Activated CD4-positive, alpha-beta T cell treated with anti-CD3 and anti-CD28 coated beads for 24 hours (primary cell): ENCODE measurements at regions not wholly inside any gene's neighbourhood (a gene's known extent, or its start where the extent isn't known, plus 50 kb on each side); places are given as distances from the start of the nearest gene placed in this dataset.

Experiments used
- DNase-seq, 2 donors: peaks; one replicate each; pipeline ENCODE4 v3.0.0-alpha.2; 2020; ENCODE audit warnings: low read depth in 2 of 2

DNA sequence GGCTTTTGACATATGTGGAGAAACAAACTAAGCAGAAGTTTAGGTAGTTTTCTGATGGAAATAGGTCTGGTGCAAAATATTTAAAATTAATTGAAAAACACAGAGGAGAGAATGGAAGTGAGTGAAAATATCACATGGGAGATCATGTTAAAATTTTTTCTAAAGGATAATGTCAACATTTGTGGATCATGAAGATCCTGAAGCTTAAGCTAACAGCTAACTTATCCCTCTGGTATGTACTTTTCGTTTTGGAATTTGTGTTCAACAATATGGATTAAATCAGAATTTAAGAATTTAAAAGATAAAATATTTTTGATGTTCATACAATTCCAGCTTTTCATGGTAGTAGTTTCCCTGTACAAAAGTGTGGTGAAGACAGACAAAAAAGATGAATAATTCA lies 572.8 kb upstream of the FAM241A start:
- DNase-seq: no peak

- DNase-seq: no peak
These were observed 571.9 kb upstream of the FAM241A start for GRCh38 chr4:111573386-111573785.

DNA sequence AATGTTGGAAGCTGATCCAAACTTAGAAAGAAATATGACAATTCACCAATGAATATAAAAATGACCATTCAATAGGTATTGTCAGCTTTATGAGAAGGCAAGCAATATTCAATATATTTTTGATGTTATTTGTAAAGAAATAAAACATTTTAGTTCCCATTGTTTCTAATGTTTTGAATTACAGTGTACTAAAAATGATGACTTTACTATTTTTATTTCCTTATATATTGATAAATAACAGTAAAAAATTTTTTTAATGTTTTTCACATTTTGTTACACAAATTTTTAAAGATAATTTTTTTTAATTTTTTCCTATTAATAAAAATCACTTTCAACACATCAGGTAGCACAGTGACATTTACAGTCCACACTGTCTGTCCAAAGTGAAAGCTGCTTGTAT lies 565.5 kb upstream of the FAM241A start:
- no peak for DNase-seq

DNA sequence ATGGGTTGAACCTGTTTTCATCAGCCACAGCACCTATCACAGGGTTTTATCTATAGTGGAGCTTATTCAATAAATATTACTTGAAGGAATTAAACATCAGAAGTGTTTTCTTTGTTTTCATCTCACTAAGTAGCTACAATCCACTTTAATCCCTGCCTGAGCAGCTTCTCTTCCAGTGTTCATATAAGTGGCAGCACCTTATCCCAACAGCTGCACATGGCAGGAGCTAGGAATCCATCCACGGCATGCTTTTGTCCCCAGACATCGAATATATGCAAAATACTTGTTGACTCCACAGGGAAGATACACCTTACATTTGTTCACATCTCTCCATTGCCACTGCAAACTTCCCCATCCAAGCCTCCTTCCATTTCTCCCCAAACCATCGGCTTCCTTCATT lies 549.8 kb upstream of the FAM241A start:
- no peak for DNase-seq

- DNase-seq: no peak
These were observed 548.8 kb upstream of the FAM241A start for GRCh38 chr4:111596491-111596890.

- no peak for DNase-seq
These were observed 543.6 kb upstream of the FAM241A start for GRCh38 chr4:111601671-111602070.

DNA sequence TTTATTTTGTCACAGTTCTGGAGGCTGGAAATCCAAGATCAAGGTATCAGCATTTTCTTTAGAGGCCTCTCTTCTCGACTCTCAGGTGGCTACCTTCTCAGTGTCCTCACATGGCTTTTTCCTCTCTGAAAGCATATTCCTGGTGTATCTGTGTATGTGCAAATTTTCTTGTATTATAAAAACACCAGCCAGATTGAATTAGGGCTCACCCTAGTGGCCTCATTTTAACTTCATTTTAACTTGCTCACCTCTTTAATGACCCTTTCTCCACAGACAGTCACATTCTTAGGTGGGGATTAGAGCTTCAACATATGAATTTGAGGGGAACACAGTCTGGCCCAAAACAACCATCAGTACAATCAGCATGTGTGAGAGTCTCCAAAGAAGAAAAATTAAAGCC lies 542.4 kb upstream of the FAM241A start:
- no peak for DNase-seq

GRCh38 chr4:111605111-111605510 lies 540.1 kb upstream of the FAM241A start:
- DNase-seq: no peak

DNA sequence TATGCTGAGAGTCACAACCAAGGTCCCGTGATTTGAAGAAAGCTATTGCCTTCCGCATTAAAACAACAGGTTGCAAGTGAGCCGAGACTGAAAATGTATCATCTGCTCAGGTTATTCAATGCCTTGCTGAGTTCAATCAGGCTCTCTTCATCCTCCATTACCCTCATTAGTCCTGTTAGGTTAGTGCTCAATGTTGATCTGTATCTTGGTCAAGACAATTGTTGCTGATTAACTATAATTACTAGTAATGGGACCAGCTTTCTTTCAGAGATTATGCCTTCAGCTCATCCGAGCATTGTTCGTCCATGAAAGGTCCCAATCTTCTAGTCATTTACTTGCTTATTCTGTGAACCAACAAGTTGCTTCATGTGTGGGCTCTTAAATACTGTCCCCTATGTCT lies 534.6 kb upstream of the FAM241A start:
- DNase-seq: no peak

GRCh38 chr4:111618908-111619307 lies 526.3 kb upstream of the FAM241A start:
- no peak for DNase-seq

DNA sequence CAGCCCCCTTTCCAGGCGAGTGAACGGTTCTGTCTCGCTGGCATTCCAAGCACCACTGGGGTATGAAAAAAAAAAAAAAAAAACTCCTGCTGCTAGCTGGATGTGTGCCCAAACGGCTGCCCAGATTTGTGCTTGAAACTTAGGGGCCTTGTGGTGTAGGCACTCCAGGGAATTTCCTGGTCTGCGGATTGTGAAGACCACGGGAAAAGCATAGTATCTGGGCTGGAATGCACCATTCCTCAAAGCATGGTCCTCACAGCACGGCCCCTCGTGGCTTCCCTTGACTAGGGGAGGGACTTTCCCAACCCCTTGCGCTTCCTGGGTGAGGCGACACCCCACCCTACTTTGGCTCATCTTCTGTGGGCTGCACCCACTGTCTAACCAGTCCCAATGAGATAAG lies 516.8 kb upstream of the FAM241A start:
- DNase-seq: no peak

- DNase-seq: no peak
These were observed 514.5 kb upstream of the FAM241A start for GRCh38 chr4:111630705-111631104.

DNA sequence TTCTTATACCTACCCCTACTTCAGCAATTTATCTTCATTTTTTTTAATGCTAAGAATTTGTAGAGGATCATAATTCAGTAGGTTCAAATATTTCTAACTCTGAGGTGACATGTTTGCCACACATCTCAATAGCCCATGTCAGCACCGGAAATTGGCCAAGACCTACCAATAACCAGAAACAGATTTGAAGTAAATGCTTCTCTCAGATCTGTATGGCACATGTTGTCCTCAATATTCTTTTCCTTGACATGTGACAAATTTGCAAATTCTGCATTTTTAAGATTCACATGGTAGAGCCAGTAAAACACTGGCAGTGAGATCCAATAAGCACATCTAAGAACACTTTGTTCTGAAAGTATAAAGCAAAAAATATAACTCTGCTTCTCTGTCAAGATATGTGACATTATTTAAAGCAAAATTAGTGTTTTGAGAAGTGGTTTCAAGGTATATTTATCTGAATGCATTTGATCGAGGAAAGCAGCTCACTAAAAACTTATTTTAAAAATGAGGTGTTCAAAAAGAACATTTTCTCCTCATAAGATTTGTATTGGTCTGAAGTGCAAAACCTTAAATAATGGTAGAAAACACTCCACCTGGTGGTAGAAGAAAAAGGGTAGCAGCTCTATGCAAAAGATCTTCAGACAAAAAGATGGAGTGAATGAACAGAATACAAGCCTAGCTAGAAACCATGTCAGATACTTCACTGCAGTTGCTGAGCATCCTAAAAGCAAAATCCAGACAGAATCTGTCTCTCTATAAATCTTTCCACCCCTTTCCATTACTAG lies 513.8 kb upstream of the FAM241A start:
- DNase-seq: no peak

GRCh38 chr4:111632641-111633151 lies 512.6 kb upstream of the FAM241A start:
- no peak for DNase-seq

GRCh38 chr4:111633663-111634266 lies 511.5 kb upstream of the FAM241A start:
- DNase-seq: no peak

DNA sequence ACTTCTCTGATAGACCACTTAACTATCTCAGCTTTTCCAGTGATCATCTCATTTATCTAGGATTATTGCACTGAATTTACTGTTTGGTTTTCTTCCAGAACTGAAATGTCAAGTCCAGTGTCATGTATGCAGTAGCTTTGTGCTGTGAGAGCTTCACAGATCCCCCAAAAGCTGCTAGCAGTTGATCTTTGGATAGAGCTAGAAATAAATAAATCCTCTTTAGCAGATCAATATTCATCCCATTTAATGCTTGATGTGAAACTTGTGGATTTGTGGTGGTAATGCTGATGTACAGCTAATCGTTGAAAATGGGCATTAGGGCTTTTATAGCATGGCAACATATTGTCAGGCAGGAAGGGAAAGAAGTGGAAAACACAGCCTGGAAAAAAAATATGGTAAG lies 509.6 kb upstream of the FAM241A start:
- DNase-seq: no peak

- no peak for DNase-seq
These were observed 508.2 kb upstream of the FAM241A start for GRCh38 chr4:111636961-111637585.

- no peak for DNase-seq
These were observed 506.0 kb upstream of the FAM241A start for GRCh38 chr4:111639120-111639690.

GRCh38 chr4:111639876-111640275 lies 505.4 kb upstream of the FAM241A start:
- DNase-seq: no peak

- DNase-seq: no peak
These were observed 503.3 kb upstream of the FAM241A start for GRCh38 chr4:111641813-111642579.

DNA sequence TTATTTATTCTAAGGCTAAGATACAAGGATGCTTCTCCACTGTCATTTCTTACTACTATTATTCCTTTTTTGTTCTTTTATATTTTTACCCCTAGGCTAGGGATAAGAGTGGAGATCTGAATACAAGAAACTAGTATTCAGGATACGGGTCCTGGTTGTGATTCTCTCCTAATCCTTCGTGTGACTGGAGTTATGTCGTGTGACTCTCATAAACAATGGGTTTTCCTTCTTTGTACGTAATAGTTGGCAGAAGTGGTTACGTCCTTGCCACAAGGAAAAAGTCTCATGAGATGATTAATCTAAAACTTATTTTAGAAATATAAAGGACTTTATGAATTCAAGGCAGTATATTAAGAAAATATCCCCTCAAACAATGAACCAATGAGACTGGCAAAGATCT lies 497.2 kb upstream of the FAM241A start:
- DNase-seq: no peak

DNA sequence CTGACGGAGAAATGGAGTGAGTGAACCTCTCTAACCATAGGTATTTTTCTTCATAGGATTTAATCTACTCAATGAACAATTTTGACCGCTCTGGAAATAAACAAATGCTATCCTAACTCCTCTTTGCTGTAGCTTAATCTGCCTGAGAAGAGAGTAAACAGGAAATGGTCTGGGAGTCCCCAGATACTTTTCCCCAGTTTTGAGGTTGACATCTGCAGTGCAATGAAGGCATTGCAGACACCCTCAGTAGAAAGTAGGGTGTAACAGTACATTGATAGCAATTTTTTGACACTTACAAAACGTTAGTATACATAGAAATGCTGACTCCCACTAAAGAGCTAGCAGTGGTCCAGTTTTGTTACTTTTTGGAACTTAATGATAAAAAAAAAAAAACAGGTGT lies 495.9 kb upstream of the FAM241A start:
- DNase-seq: no peak
